ENCODE measurements at regions not wholly inside any gene's neighbourhood (a gene's known extent, or its start where the extent isn't known, plus 50 kb on each side); places are given as distances from the start of the nearest gene placed in this dataset.

DNA sequence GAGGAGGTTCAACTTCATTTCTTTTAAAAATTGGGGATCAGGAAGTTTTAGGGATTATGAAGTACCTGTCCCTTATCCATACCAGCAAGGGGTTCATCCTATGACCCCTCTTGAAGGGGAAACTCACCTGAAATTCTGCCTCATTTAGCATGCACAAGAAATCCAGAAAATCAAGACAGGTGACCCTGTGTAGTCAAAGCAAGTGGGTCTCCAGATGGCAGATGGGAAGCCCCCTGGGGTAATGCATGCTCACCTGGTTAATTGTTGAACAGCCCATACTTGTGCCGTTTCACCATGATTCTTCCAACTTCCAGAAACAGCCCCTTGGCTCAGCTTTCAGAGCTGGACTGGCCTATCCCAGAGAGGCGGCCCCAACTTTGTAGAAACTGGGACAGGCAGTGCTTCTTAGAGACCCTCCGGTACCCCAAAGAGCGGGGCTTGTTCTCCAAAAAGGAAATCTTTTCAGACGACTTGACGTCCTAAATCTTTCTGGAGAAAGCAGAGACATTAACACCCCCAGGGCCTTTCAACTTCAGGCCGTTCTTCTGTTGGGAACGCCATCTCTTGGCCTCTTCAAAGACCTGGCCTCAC, 66.3 kb upstream of the ESRRB start:
- ATAC-seq: no peak
- ChIA-PET POLR2A (no interaction called here), CTCF (no interaction called here)
- Mint-ChIP-seq H3K4me3 (no peak overlapping the region), H3K4me1 (ENCODE audit: low read depth) (peaks cover 2% of the 10 kb centered on the region), H3K27me3 (peaks cover 37% of the 10 kb centered on the region), H3K27ac (no peak overlapping the region), H3K36me3 (ENCODE audit: low read depth) (no peaks in the 10 kb centered on the region), H3K9me3 (no peaks in the 10 kb centered on the region)
- TF ChIP-seq, protein P1, sequence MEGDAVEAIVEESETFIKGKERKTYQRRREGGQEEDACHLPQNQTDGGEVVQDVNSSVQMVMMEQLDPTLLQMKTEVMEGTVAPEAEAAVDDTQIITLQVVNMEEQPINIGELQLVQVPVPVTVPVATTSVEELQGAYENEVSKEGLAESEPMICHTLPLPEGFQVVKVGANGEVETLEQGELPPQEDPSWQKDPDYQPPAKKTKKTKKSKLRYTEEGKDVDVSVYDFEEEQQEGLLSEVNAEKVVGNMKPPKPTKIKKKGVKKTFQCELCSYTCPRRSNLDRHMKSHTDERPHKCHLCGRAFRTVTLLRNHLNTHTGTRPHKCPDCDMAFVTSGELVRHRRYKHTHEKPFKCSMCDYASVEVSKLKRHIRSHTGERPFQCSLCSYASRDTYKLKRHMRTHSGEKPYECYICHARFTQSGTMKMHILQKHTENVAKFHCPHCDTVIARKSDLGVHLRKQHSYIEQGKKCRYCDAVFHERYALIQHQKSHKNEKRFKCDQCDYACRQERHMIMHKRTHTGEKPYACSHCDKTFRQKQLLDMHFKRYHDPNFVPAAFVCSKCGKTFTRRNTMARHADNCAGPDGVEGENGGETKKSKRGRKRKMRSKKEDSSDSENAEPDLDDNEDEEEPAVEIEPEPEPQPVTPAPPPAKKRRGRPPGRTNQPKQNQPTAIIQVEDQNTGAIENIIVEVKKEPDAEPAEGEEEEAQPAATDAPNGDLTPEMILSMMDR (IDR thresholded peaks at IDR 0.05): no peak
- DNase-seq: no peak
- intact Hi-C loops (cut with micrococcal nuclease): no loop called here

DNA sequence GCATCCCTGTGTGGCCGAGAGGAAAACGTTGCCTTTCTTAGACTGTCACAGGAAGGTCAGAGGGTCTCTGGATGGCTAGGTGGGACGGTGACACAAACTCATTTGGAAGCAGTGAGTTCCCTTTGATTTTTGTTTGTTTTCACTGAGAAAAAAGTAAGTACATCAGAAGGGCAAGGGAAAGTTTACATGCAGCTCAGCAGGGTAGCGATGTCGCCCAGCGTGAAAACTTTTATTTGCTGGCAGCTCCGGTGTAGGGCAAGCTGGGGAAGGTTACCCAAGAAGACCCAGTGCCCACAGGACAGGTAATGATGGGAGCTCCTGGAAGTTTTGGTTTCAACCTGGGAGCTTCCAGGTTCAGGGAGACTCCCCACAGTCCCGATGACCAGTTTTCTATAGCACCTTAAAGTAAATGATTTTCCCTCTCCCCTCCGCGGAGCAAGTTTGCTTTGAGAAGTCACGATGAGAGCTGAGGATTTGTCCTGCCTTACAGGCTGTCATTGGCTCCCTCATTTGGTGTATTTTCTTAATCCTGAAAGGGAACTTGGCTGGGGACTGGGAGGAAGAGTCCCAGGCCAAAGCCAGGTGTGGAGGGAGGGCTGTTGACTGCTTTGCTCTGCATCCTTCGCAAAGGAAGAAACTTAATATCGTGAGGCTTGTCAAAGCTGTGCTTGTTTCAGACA, 64.7 kb upstream of the ESRRB start:
- H3K4me1 Mint-ChIP-seq (ENCODE audit: low read depth): peaks cover 2% of the 10 kb centered on the region
- ATAC-seq (no peak), DNase-seq (no peak)
- ChIA-PET POLR2A (no interaction called here), CTCF (interaction anchor here (0.7 kb wide), 1 partner anchor 260 kb away, joined by 3 read pairs; no protein-coding TSS in a partner anchor)
- TF ChIP-seq, protein P1 (IDR thresholded peaks at IDR 0.05): no peak
- H3K4me3 Mint-ChIP-seq: no peak overlapping the region
- no peaks in the 10 kb centered on the region for H3K9me3 Mint-ChIP-seq
- no peak overlapping the region for H3K27ac Mint-ChIP-seq
- H3K36me3 Mint-ChIP-seq (ENCODE audit: low read depth): no peaks in the 10 kb centered on the region
- intact Hi-C loops (cut with micrococcal nuclease): no loop called here
- peaks cover 35% of the 10 kb centered on the region for H3K27me3 Mint-ChIP-seq

DNA sequence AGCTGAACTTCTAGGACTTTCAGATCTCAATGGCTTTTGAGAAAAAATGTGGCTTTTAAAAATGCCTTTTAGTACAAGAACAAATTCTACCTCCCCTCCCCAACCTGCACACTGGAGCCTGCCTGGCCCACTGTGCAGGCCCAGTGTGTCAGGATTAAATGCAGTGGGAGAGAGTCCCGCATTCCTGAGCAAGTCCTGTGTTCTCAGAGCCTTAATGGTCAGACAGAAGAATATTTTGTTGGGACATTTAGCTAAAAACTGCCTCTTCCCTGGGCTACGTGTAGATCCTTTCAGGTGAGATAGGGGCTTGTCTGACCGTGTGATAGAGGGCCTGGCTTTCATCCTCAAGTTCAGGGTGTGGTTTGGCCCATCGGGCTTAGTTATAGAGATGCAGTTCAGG, 63.1 kb upstream of the ESRRB start:
- DNase-seq (no peak), ATAC-seq (no peak)
- no peaks in the 10 kb centered on the region for H3K9me3 Mint-ChIP-seq
- POLR2A ChIA-PET: interaction anchor here (0.6 to 0.7 kb wide), 2 partner anchors 12 to 51 kb away, joined by 3 read pairs; no protein-coding TSS in a partner anchor
- intact Hi-C loops (cut with micrococcal nuclease): no loop called here
- peaks cover 2% of the 10 kb centered on the region for H3K4me1 Mint-ChIP-seq (ENCODE audit: low read depth)
- peaks cover 27% of the 10 kb centered on the region for H3K27me3 Mint-ChIP-seq
- no peak overlapping the region for H3K27ac Mint-ChIP-seq
- CTCF ChIA-PET: interaction anchor here (1.9 kb wide), 1 partner anchor 262 kb away, joined by 5 read pairs; no protein-coding TSS in a partner anchor
- H3K36me3 Mint-ChIP-seq (ENCODE audit: low read depth): no peaks in the 10 kb centered on the region
- no peak overlapping the region for H3K4me3 Mint-ChIP-seq
- TF ChIP-seq, protein P1 (IDR thresholded peaks at IDR 0.05): no peak

DNA sequence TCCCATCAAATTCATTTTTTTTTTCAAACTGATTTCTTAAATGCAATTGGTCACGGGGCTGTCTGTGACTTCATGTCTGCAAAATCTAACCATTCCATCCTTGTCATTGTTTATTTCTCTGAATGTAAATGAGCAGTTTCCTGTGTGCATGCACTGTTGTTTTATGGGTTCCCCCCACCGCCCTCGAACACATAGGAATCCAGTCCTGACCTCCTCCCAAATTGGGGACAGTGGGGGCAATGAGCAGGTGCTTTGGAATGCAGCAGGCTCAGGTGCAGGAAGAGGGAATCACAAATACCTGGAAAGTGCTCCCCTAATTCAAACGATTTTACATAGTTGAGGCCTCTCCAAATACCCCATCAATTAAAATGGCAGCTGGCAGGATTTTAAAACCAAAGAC, 62.6 kb upstream of the ESRRB start:
- CTCF ChIA-PET: interaction anchor here (1.9 kb wide), 1 partner anchor 262 kb away, joined by 5 read pairs; no protein-coding TSS in a partner anchor
- no peak for DNase-seq
- Mint-ChIP-seq H3K4me1 (ENCODE audit: low read depth) (peaks cover 2% of the 10 kb centered on the region), H3K36me3 (ENCODE audit: low read depth) (no peaks in the 10 kb centered on the region), H3K4me3 (no peak overlapping the region), H3K9me3 (no peaks in the 10 kb centered on the region), H3K27ac (no peak overlapping the region), H3K27me3 (peaks cover 22% of the 10 kb centered on the region)
- intact Hi-C loops (cut with micrococcal nuclease): no loop called here
- no peak for ATAC-seq
- POLR2A ChIA-PET: interaction anchor here (0.7 to 1.1 kb wide), 2 partner anchors 13 to 50 kb away, joined by 3 read pairs; no protein-coding TSS in a partner anchor
- TF ChIP-seq, protein P1 (IDR thresholded peaks at IDR 0.05): no peak

DNA sequence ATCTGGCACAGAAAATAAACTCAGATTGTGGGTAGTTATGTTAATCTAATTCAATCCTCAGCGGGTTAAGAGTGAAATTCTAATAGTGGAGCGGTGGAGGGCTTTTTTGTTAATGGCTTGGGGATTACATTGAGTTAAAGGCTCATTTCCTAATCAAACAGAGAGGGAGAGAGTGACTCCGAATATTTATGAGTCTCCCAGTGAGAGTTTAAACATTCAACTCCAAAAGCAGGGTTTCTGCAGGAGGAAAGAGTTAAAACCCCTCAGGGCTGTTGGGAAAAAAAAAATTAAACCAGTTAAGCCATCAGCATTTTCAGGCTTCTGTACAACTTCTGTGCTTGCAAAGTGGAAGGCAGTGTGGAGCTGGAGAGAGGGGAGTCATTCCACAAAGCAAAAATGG, 62.1 kb upstream of the ESRRB start:
- CTCF ChIA-PET: interaction anchor here (1.9 kb wide), 1 partner anchor 263 kb away, joined by 5 read pairs; no protein-coding TSS in a partner anchor
- POLR2A ChIA-PET: interaction anchor here (1.1 kb wide), 1 partner anchor 13 kb away, joined by 3 read pairs; no protein-coding TSS in a partner anchor
- TF ChIP-seq, protein P1 (IDR thresholded peaks at IDR 0.05): no peak
- DNase-seq (no peak), ATAC-seq (no peak)
- intact Hi-C loops (cut with micrococcal nuclease): no loop called here
- H3K27me3 Mint-ChIP-seq: peaks cover 22% of the 10 kb centered on the region
- no peaks in the 10 kb centered on the region for H3K36me3 Mint-ChIP-seq (ENCODE audit: low read depth)
- no peak overlapping the region for H3K4me3 Mint-ChIP-seq
- H3K27ac Mint-ChIP-seq: no peak overlapping the region
- peaks cover 2% of the 10 kb centered on the region for H3K4me1 Mint-ChIP-seq (ENCODE audit: low read depth)
- H3K9me3 Mint-ChIP-seq: no peaks in the 10 kb centered on the region

All from activated CD8-positive, alpha-beta T cell treated with anti-CD3 and anti-CD28 coated beads for 36 hours (primary cell).